Muscle of leg (tissue), 3 donors: ENCODE measurements at regions not wholly inside any gene's neighbourhood (a gene's known extent, or its start where the extent isn't known, plus 50 kb on each side); places are given as distances from the start of the nearest gene placed in this dataset.
"Not testable (repeated sequence)": the region's sequence is repeated elsewhere in the genome, so short reads cannot be mapped to it uniquely, and the experiment has no call there.

Experiments
- DNase-seq: peaks from one replicate; pipeline ENCODE4 v3.0.0; 2013
- H3K27ac ChIP-seq: one replicate; pipeline ENCODE4 v1.5.1; 2013; ENCODE audit warnings: mild to moderate bottlenecking, low read length, control low read depth
- H3K27me3 ChIP-seq: one replicate; pipeline ENCODE4 v1.6.1; 2013; ENCODE audit warnings: low read length; ENCODE audit not compliant: control insufficient read depth, insufficient read depth
- H3K36me3 ChIP-seq: one replicate; pipeline ENCODE4 v1.6.1; 2013; ENCODE audit warnings: low read length; ENCODE audit not compliant: control insufficient read depth, insufficient read depth
- H3K4me1 ChIP-seq: one replicate; pipeline ENCODE4 v1.6.1; 2013; ENCODE audit warnings: low read length; ENCODE audit not compliant: control insufficient read depth, insufficient read depth
- H3K4me3 ChIP-seq: one replicate; pipeline ENCODE4 v1.5.1; 2013; ENCODE audit warnings: low read length, control low read depth
- H3K9me3 ChIP-seq: replicated peaks from 2 replicates; pipeline ENCODE4 v1.6.1; 2013; ENCODE audit warnings: low read depth, low read length; ENCODE audit not compliant: control insufficient read depth
- whole genome bisulfite sequencing: methylation state at CpG from one replicate; pipeline ENCODE4 v1.1.5; 2013; ENCODE audit warnings: missing lambda C conversion rate; ENCODE audit not compliant: insufficient coverage; 5-methylcytosine and 5-hydroxymethylcytosine counted together

GRCh38 chr21:13876999-13877398, 267.4 kb downstream of the POTED start:
- peaks cover 11% of the 10 kb centered on the region for H3K9me3 ChIP-seq
- not testable (repeated sequence) for H3K27ac ChIP-seq, H3K4me3 ChIP-seq, H3K36me3 ChIP-seq, H3K4me1 ChIP-seq, H3K27me3 ChIP-seq, DNase-seq

- not testable (repeated sequence) for DNase-seq, H3K27me3 ChIP-seq, H3K4me1 ChIP-seq, H3K27ac ChIP-seq, H3K4me3 ChIP-seq, H3K36me3 ChIP-seq, H3K9me3 ChIP-seq
- 83% methylated on average over 1 of the region's 3 CpGs for WGBS
Measured at GRCh38 chr21:13874001-13874400, 264.4 kb downstream of the POTED start.

- H3K27ac ChIP-seq, result no peak overlapping the region
Measured at GRCh38 chr21:13854638-13855037, 245.1 kb downstream of the POTED start.

GRCh38 chr21:13850808-13851207, 241.2 kb downstream of the POTED start:
- not testable (repeated sequence) for H3K36me3 ChIP-seq, H3K4me3 ChIP-seq, H3K27me3 ChIP-seq, H3K4me1 ChIP-seq, H3K27ac ChIP-seq, DNase-seq
- 66% methylated on average over 7 of the region's 7 CpGs for WGBS
- peaks cover 15% of the 10 kb centered on the region for H3K9me3 ChIP-seq

More at GRCh38 chr21:13854638-13855037, 245.1 kb downstream of the POTED start:
- 77% methylated on average over 4 of the region's 7 CpGs for WGBS
- H3K27me3 ChIP-seq, result no peaks in the 10 kb centered on the region
- DNase-seq, result no peak
- H3K4me3 ChIP-seq, result no peak overlapping the region
- H3K36me3 ChIP-seq, result no peaks in the 10 kb centered on the region
- peaks cover 13% of the 10 kb centered on the region for H3K9me3 ChIP-seq
- H3K4me1 ChIP-seq, result no peaks in the 10 kb centered on the region

GRCh38 chr21:13849489-13849888, 239.9 kb downstream of the POTED start:
- H3K4me3 ChIP-seq, H3K36me3 ChIP-seq, H3K27me3 ChIP-seq, DNase-seq, H3K4me1 ChIP-seq, H3K27ac ChIP-seq: not testable (repeated sequence)
- 70% methylated on average over 2 of the region's 3 CpGs for WGBS
- H3K9me3 ChIP-seq, result peaks cover 11% of the 10 kb centered on the region

- not testable (repeated sequence) for H3K9me3 ChIP-seq, DNase-seq, H3K27me3 ChIP-seq, H3K4me3 ChIP-seq, H3K36me3 ChIP-seq, H3K4me1 ChIP-seq, H3K27ac ChIP-seq
- whole genome bisulfite sequencing, result 42% methylated on average over 2 of the region's 6 CpGs
Measured at GRCh38 chr21:13846718-13847117, 237.1 kb downstream of the POTED start.

- not testable (repeated sequence) for DNase-seq, H3K27ac ChIP-seq, H3K36me3 ChIP-seq, H3K4me3 ChIP-seq, H3K4me1 ChIP-seq, H3K9me3 ChIP-seq, H3K27me3 ChIP-seq
- no CpG with 5 or more reads among the region's 6 CpGs for WGBS
Measured at GRCh38 chr21:13844574-13844973, 235.0 kb downstream of the POTED start.

GRCh38 chr21:13843081-13843480, 233.5 kb downstream of the POTED start:
- no CpG with 5 or more reads among the region's 5 CpGs for WGBS

GRCh38 chr21:13827666-13828065, 218.1 kb downstream of the POTED start:
- 88% methylated on average over 5 of the region's 19 CpGs for WGBS
- not testable (repeated sequence) for H3K27me3 ChIP-seq, H3K27ac ChIP-seq, H3K36me3 ChIP-seq, H3K4me3 ChIP-seq, DNase-seq, H3K4me1 ChIP-seq
- peaks cover 12% of the 10 kb centered on the region for H3K9me3 ChIP-seq

More at GRCh38 chr21:13843081-13843480, 233.5 kb downstream of the POTED start:
- H3K4me3 ChIP-seq, H3K4me1 ChIP-seq, H3K27me3 ChIP-seq, DNase-seq, H3K36me3 ChIP-seq, H3K9me3 ChIP-seq, H3K27ac ChIP-seq: not testable (repeated sequence)

- 76% methylated on average over 12 of the region's 18 CpGs for WGBS
Measured at GRCh38 chr21:13827201-13827600, 217.6 kb downstream of the POTED start.

GRCh38 chr21:13826511-13826910, 216.9 kb downstream of the POTED start:
- not testable (repeated sequence) for H3K4me1 ChIP-seq, H3K27me3 ChIP-seq, H3K36me3 ChIP-seq, H3K27ac ChIP-seq, DNase-seq, H3K4me3 ChIP-seq
- peaks cover 12% of the 10 kb centered on the region for H3K9me3 ChIP-seq
- 71% methylated on average over 14 of the region's 15 CpGs for WGBS

More at GRCh38 chr21:13827201-13827600, 217.6 kb downstream of the POTED start:
- Histone ChIP-seq H3K4me1 (no peaks in the 10 kb centered on the region), H3K27me3 (no peaks in the 10 kb centered on the region), H3K36me3 (no peaks in the 10 kb centered on the region), H3K27ac (no peak overlapping the region), H3K9me3 (peaks cover 12% of the 10 kb centered on the region), H3K4me3 (no peak overlapping the region)
- no peak for DNase-seq
